A673 (cell line): ENCODE measurements at regions not wholly inside any gene's neighbourhood (a gene's known extent, or its start where the extent isn't known, plus 50 kb on each side); places are given as distances from the start of the nearest gene placed in this dataset.

Source experiments
- BruUV-seq: library from RNA; stranded (reverse); fragments of 400-500 nt; replicated peaks from 2 replicates; lab custom pipeline; 2021; lab: Mats Ljungman, UMichigan
- CTCF ChIA-PET: fragments of 300-600 bp; sonication (Branson Sonifier 250); formaldehyde crosslinking; loops from one replicate; lab custom pipeline; 2022; ENCODE audit warnings: antibody characterized with exemption; lab: Charles Lee
- POLR2A ChIA-PET: fragments of 300-600 bp; sonication (Branson Sonifier 250); formaldehyde crosslinking; loops from one replicate; lab custom pipeline; 2022; ENCODE audit warnings: antibody characterized with exemption; ENCODE audit not compliant: low non-redundant PET; lab: Charles Lee
- DNase-seq: peaks from one replicate; pipeline ENCODE4 v3.0.0-alpha.2; 2015; ENCODE audit warnings: low spot score
- H3K27ac ChIP-seq: fragments of 200-600 bp; sonication (generic); 2 replicates; pipeline ENCODE4 v1.5.1; 2016; ENCODE audit warnings: mixed run types, low read depth, mild to moderate bottlenecking, mixed read lengths, antibody characterized with exemption, low read length; ENCODE audit not compliant: poor library complexity, severe bottlenecking
- H3K27me3 ChIP-seq: fragments of 200-600 bp; sonication (generic); replicated peaks from 2 replicates; pipeline ENCODE4 v1.6.1; 2017; ENCODE audit warnings: mixed run types, low read depth, mild to moderate bottlenecking, mixed read lengths, antibody characterized with exemption, low read length; ENCODE audit not compliant: insufficient read depth, poor library complexity
- H3K36me3 ChIP-seq: fragments of 200-600 bp; sonication (generic); 2 replicates; pipeline ENCODE4 v1.6.1; 2016; ENCODE audit warnings: mixed run types, mild to moderate bottlenecking, mixed read lengths, antibody characterized with exemption, low read length; ENCODE audit not compliant: insufficient read depth, poor library complexity, severe bottlenecking
- H3K4me1 ChIP-seq: fragments of 200-600 bp; sonication (generic); 2 replicates; pipeline ENCODE4 v1.6.1; 2017; ENCODE audit warnings: mixed run types, mild to moderate bottlenecking, mixed read lengths, antibody characterized with exemption, low read length; ENCODE audit not compliant: insufficient read depth, poor library complexity, severe bottlenecking
- H3K4me3 ChIP-seq: fragments of 200-600 bp; sonication (generic); 2 replicates; pipeline ENCODE4 v1.5.1; 2016; ENCODE audit warnings: low read depth, mixed run types, mild to moderate bottlenecking, mixed read lengths, low read length; ENCODE audit not compliant: poor library complexity, severe bottlenecking
- H3K9me3 ChIP-seq: fragments of 200-600 bp; sonication (generic); 2 replicates; pipeline ENCODE4 v1.6.1; 2016; ENCODE audit warnings: mixed run types, low read depth, mild to moderate bottlenecking, mixed read lengths, antibody characterized with exemption, low read length; ENCODE audit not compliant: poor library complexity, severe bottlenecking
- EZH2 ChIP-seq: fragments of 200-600 bp; sonication (generic); IDR thresholded peaks from 2 replicates; pipeline ENCODE4 v1.6.1; 2017; ENCODE audit warnings: borderline replicate concordance, low read depth, mild to moderate bottlenecking, mixed read lengths, antibody characterized with exemption, low read length; ENCODE audit not compliant: poor library complexity, severe bottlenecking
- intact Hi-C: fragments of 100-400 bp; cut with micrococcal nuclease; formaldehyde crosslinking; loops from one replicate; pipeline ENCODE4 v1.10.0; 2022; ENCODE audit not compliant: unreplicated experiment
- TF ChIP-seq, protein P1 (sequence below): fragments of 300-800, 200-600 bp; sonication (generic); conservative IDR thresholded peaks from 2 replicates; pipeline ENCODE4 v1.5.1; 2017; ENCODE audit warnings: low read depth, mild to moderate bottlenecking, antibody characterized with exemption, low read length, moderate library complexity, mixed read lengths

DNA sequence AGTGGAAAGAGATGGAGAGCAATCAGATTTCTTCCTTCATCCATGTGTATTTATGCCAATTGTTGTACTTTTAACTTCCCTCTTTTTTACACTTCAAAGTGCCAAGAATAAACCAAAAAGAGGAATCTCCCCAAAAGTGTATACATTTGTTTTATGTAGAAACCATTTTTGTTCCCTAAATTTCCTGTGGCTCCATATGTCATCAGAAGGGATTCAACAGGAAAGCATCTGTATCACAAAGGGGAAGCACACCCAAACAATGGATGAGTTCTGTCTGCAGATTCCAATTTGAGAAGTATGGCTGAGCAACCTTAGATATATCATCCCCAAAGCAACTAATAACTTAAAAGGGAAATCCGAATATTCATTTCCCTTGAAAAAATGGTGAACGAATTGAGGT, 275.0 kb downstream of the MREG start:
- peaks cover 36% of the 10 kb centered on the region for H3K4me1 ChIP-seq
- BruUV-seq = no TSS peak
- H3K9me3 ChIP-seq = peaks cover 4% of the 10 kb centered on the region
- TF ChIP-seq EZH2 = no peak
- TF ChIP-seq, protein P1, sequence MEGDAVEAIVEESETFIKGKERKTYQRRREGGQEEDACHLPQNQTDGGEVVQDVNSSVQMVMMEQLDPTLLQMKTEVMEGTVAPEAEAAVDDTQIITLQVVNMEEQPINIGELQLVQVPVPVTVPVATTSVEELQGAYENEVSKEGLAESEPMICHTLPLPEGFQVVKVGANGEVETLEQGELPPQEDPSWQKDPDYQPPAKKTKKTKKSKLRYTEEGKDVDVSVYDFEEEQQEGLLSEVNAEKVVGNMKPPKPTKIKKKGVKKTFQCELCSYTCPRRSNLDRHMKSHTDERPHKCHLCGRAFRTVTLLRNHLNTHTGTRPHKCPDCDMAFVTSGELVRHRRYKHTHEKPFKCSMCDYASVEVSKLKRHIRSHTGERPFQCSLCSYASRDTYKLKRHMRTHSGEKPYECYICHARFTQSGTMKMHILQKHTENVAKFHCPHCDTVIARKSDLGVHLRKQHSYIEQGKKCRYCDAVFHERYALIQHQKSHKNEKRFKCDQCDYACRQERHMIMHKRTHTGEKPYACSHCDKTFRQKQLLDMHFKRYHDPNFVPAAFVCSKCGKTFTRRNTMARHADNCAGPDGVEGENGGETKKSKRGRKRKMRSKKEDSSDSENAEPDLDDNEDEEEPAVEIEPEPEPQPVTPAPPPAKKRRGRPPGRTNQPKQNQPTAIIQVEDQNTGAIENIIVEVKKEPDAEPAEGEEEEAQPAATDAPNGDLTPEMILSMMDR = no peak
- CTCF ChIA-PET = no interaction called here
- no peaks in the 10 kb centered on the region for H3K27me3 ChIP-seq
- no peak overlapping the region for H3K4me3 ChIP-seq
- no peaks in the 10 kb centered on the region for H3K36me3 ChIP-seq
- DNase-seq = no peak
- intact Hi-C loops = no loop called here
- POLR2A ChIA-PET = no interaction called here
- H3K27ac ChIP-seq = no peak overlapping the region

GRCh38 chr2:215737477-215737876, 275.9 kb downstream of the MREG start:
- H3K9me3 ChIP-seq = peaks cover 4% of the 10 kb centered on the region
- H3K4me3 ChIP-seq = no peak overlapping the region
- no peaks in the 10 kb centered on the region for H3K36me3 ChIP-seq
- H3K27me3 ChIP-seq = no peaks in the 10 kb centered on the region
- ChIA-PET CTCF (no interaction called here), POLR2A (no interaction called here)
- H3K4me1 ChIP-seq = peaks cover 27% of the 10 kb centered on the region
- no peak overlapping the region for H3K27ac ChIP-seq
- intact Hi-C loops = no loop called here
- TF ChIP-seq, protein P1 = no peak
- TF ChIP-seq EZH2 = no peak
- no peak for DNase-seq
- BruUV-seq = no TSS peak

- ChIA-PET CTCF (no interaction called here), POLR2A (no interaction called here)
- no peak for DNase-seq
- intact Hi-C loops = no loop called here
- BruUV-seq = no TSS peak
- H3K4me1 ChIP-seq = peaks cover 20% of the 10 kb centered on the region
- TF ChIP-seq, protein P1 = no peak
- no peak for TF ChIP-seq EZH2
- peaks cover 4% of the 10 kb centered on the region for H3K9me3 ChIP-seq
- no peak overlapping the region for H3K4me3 ChIP-seq
- H3K27ac ChIP-seq = no peak overlapping the region
- H3K36me3 ChIP-seq = no peaks in the 10 kb centered on the region
- no peaks in the 10 kb centered on the region for H3K27me3 ChIP-seq
Observed at GRCh38 chr2:215736653-215737290, 276.6 kb downstream of the MREG start.
